ENCODE measurements at regions not wholly inside any gene's neighbourhood (a gene's known extent, or its start where the extent isn't known, plus 50 kb on each side); places are given as distances from the start of the nearest gene placed in this dataset.

DNA sequence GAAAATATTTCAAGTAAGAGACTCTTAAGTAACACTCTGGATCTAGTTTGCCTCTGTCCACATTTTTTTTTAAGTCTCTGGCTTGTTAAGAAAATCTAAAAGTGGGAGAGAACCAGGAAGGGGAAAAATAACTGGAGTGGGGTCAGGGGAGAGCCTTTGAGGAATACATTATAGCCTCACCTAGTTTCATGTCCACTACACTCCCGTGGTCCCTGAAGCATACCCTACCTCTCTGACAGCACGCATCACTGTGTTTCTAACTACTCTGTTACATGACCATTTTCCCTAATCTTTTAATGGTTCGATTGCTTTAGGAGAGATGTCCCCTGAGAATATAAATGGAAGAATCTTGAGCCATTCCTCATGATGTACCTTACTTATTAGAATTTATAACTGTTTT lies 318.3 kb downstream of the TMEM167A start:
- Histone ChIP-seq H3K27ac (ENCODE audit: low read depth, low read length) (no peak overlapping the region), H3K36me3 (ENCODE audit: control insufficient read depth in 2 of 3, insufficient read depth in 3 of 3, low read length in 3 of 3) (no peaks in the 10 kb centered on the region), H3K4me3 (ENCODE audit: low read length) (no peak overlapping the region), H3K4me1 (ENCODE audit: control insufficient read depth in 2 of 2, insufficient read depth in 2 of 2, low read length in 2 of 2) (no peaks in the 10 kb centered on the region), H3K9me3 (ENCODE audit: control insufficient read depth in 2 of 3, low read length in 3 of 3) (no peaks in the 10 kb centered on the region), H3K27me3 (ENCODE audit: control insufficient read depth in 2 of 2, insufficient read depth in 2 of 2, low read length in 2 of 2) (no peaks in the 10 kb centered on the region)
- no peak overlapping the region for H3K27ac Mint-ChIP-seq
- H3K27me3 Mint-ChIP-seq, result peaks cover 0 to 12% (median 0%) of the 10 kb centered on the region in 5 donors
- no peaks in the 10 kb centered on the region for H3K4me1 Mint-ChIP-seq
- H3K9me3 Mint-ChIP-seq, result no peaks in the 10 kb centered on the region
- no peak overlapping the region for H3K4me3 Mint-ChIP-seq
- CTCF ChIA-PET, result no interaction called here
- POLR2A ChIA-PET, result no interaction called here
- H3K36me3 Mint-ChIP-seq, result no peaks in the 10 kb centered on the region
- intact Hi-C loops (cut with micrococcal nuclease), result no loop called here
- DNase-seq (no peak), ATAC-seq (no peak)

GRCh38 chr5:82754759-82755158 lies 322.4 kb downstream of the TMEM167A start:
- POLR2A ChIA-PET, result no interaction called here
- Histone ChIP-seq H3K4me1 (ENCODE audit: control insufficient read depth in 2 of 2, insufficient read depth in 2 of 2, low read length in 2 of 2) (no peaks in the 10 kb centered on the region), H3K36me3 (ENCODE audit: control insufficient read depth in 2 of 3, insufficient read depth in 3 of 3, low read length in 3 of 3) (no peaks in the 10 kb centered on the region), H3K27ac (ENCODE audit: low read depth, low read length) (no peak overlapping the region), H3K4me3 (ENCODE audit: low read length) (no peak overlapping the region), H3K9me3 (ENCODE audit: control insufficient read depth in 2 of 3, low read length in 3 of 3) (no peaks in the 10 kb centered on the region), H3K27me3 (ENCODE audit: control insufficient read depth in 2 of 2, insufficient read depth in 2 of 2, low read length in 2 of 2) (no peaks in the 10 kb centered on the region)
- peaks cover 0 to 6% (median 0%) of the 10 kb centered on the region in 5 donors for H3K36me3 Mint-ChIP-seq
- intact Hi-C loops (cut with micrococcal nuclease), result no loop called here
- H3K4me1 Mint-ChIP-seq, result no peaks in the 10 kb centered on the region
- no peak overlapping the region for H3K27ac Mint-ChIP-seq
- no peak for ATAC-seq
- no peak overlapping the region for H3K4me3 Mint-ChIP-seq
- H3K9me3 Mint-ChIP-seq, result peaks cover 0 to 7% (median 1%) of the 10 kb centered on the region in 11 donors
- peaks cover 0 to 10% (median 0%) of the 10 kb centered on the region in 5 donors for H3K27me3 Mint-ChIP-seq
- CTCF ChIA-PET, result no interaction called here
- DNase-seq, result no peak

DNA sequence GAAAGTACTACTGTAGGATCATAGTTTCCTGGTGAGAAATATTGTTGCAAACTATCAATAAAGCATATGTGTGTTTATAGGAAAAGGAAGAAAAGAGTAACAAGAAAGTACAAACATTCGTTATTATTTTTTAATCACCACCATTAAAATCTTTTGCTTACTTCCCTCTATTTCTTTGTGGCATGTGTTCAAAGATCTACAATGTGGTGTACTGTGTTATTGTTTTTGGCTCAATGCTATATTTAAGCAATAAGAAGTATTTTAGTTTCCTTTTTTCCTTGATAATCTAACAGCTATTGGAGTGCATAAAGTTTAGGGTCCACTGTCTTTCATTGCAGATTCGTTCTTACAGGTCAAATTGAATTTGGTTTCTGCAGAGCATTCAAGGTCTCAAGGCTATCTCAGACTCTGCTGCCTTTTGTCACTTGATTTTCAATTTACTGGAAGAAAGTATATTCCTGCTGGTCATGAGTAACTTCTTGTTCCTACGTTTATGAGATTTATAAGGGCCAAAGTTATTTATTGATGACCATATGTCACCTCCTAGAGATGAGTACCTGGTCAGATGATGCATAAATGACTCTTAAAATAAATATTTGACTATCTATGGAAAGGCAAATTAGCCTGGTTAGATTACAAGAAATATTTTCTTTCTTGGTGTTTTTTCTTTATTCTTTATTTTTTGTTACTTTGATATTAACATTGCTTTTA lies 323.0 kb downstream of the TMEM167A start:
- Histone ChIP-seq H3K27ac (ENCODE audit: low read depth, low read length) (no peak overlapping the region), H3K36me3 (ENCODE audit: control insufficient read depth in 2 of 3, insufficient read depth in 3 of 3, low read length in 3 of 3) (no peaks in the 10 kb centered on the region), H3K4me3 (ENCODE audit: low read length) (no peak overlapping the region), H3K27me3 (ENCODE audit: control insufficient read depth in 2 of 2, insufficient read depth in 2 of 2, low read length in 2 of 2) (no peaks in the 10 kb centered on the region), H3K9me3 (ENCODE audit: control insufficient read depth in 2 of 3, low read length in 3 of 3) (no peaks in the 10 kb centered on the region), H3K4me1 (ENCODE audit: control insufficient read depth in 2 of 2, insufficient read depth in 2 of 2, low read length in 2 of 2) (peaks cover 0 to under 1% of the 10 kb centered on the region in 2 donors)
- Mint-ChIP-seq H3K36me3 (peaks cover 0 to 6% (median 0%) of the 10 kb centered on the region in 5 donors), H3K4me3 (no peak overlapping the region), H3K4me1 (peaks cover under 1 to 5% (median 4%) of the 10 kb centered on the region in 7 donors), H3K27ac (no peak overlapping the region), H3K9me3 (peaks cover 0 to 7% (median 1%) of the 10 kb centered on the region in 11 donors), H3K27me3 (peaks cover 0 to 10% (median 0%) of the 10 kb centered on the region in 5 donors)
- ChIA-PET POLR2A (no interaction called here), CTCF (no interaction called here)
- intact Hi-C loops (cut with micrococcal nuclease), result no loop called here
- ATAC-seq (no peak), DNase-seq (no peak)

- no peak overlapping the region for H3K4me3 ChIP-seq (ENCODE audit: low read length)
- peaks cover 0 to 9% of the 10 kb centered on the region in 2 donors for H3K4me1 ChIP-seq (ENCODE audit: control insufficient read depth in 2 of 2, insufficient read depth in 2 of 2, low read length in 2 of 2)
- CTCF ChIA-PET, result no interaction called here
- Mint-ChIP-seq H3K4me3 (no peak overlapping the region), H3K27me3 (peaks cover 0 to 7% (median 0%) of the 10 kb centered on the region in 5 donors), H3K4me1 (peaks cover 9 to 13% (median 12%) of the 10 kb centered on the region in 7 donors), H3K27ac (no peak overlapping the region), H3K36me3 (peaks cover 0 to 6% (median 0%) of the 10 kb centered on the region in 5 donors), H3K9me3 (peaks cover 0 to 7% (median 1%) of the 10 kb centered on the region in 11 donors)
- intact Hi-C loops (cut with micrococcal nuclease), result no loop called here
- POLR2A ChIA-PET, result no interaction called here
- ATAC-seq, result no peak
- H3K27me3 ChIP-seq (ENCODE audit: control insufficient read depth in 2 of 2, insufficient read depth in 2 of 2, low read length in 2 of 2), result no peaks in the 10 kb centered on the region
- H3K36me3 ChIP-seq (ENCODE audit: control insufficient read depth in 2 of 3, insufficient read depth in 3 of 3, low read length in 3 of 3), result no peaks in the 10 kb centered on the region
- DNase-seq, result no peak
- no peak overlapping the region for H3K27ac ChIP-seq (ENCODE audit: low read depth, low read length)
- no peaks in the 10 kb centered on the region for H3K9me3 ChIP-seq (ENCODE audit: control insufficient read depth in 2 of 3, low read length in 3 of 3)
Observed at GRCh38 chr5:82753374-82753773, 323.8 kb downstream of the TMEM167A start.

- no peak for ATAC-seq
- H3K36me3 ChIP-seq (ENCODE audit: control insufficient read depth in 2 of 3, insufficient read depth in 3 of 3, low read length in 3 of 3), result no peaks in the 10 kb centered on the region
- DNase-seq, result no peak
- Mint-ChIP-seq H3K27ac (peak overlapping the region in 2 of 9 donors; percentile 3 to 36), H3K27me3 (peaks cover 0 to 4% (median 3%) of the 10 kb centered on the region in 5 donors), H3K9me3 (peaks cover 0 to 7% (median 1%) of the 10 kb centered on the region in 11 donors), H3K36me3 (peaks cover 0 to 6% (median 0%) of the 10 kb centered on the region in 5 donors), H3K4me1 (peaks cover 15 to 22% (median 21%) of the 10 kb centered on the region in 7 donors), H3K4me3 (peak overlapping the region in 3 of 10 donors; percentile 8 to 34 (median 12))
- H3K27ac ChIP-seq (ENCODE audit: low read depth, low read length), result no peak overlapping the region
- CTCF ChIA-PET, result no interaction called here
- no peaks in the 10 kb centered on the region for H3K9me3 ChIP-seq (ENCODE audit: control insufficient read depth in 2 of 3, low read length in 3 of 3)
- intact Hi-C loops (cut with micrococcal nuclease), result no loop called here
- no peak overlapping the region for H3K4me3 ChIP-seq (ENCODE audit: low read length)
- POLR2A ChIA-PET, result no interaction called here
- no peaks in the 10 kb centered on the region for H3K27me3 ChIP-seq (ENCODE audit: control insufficient read depth in 2 of 2, insufficient read depth in 2 of 2, low read length in 2 of 2)
- H3K4me1 ChIP-seq (ENCODE audit: control insufficient read depth in 2 of 2, insufficient read depth in 2 of 2, low read length in 2 of 2), result peaks cover 0 to 17% of the 10 kb centered on the region in 2 donors
Observed at GRCh38 chr5:82749461-82749820, 327.8 kb downstream of the TMEM167A start.

DNA sequence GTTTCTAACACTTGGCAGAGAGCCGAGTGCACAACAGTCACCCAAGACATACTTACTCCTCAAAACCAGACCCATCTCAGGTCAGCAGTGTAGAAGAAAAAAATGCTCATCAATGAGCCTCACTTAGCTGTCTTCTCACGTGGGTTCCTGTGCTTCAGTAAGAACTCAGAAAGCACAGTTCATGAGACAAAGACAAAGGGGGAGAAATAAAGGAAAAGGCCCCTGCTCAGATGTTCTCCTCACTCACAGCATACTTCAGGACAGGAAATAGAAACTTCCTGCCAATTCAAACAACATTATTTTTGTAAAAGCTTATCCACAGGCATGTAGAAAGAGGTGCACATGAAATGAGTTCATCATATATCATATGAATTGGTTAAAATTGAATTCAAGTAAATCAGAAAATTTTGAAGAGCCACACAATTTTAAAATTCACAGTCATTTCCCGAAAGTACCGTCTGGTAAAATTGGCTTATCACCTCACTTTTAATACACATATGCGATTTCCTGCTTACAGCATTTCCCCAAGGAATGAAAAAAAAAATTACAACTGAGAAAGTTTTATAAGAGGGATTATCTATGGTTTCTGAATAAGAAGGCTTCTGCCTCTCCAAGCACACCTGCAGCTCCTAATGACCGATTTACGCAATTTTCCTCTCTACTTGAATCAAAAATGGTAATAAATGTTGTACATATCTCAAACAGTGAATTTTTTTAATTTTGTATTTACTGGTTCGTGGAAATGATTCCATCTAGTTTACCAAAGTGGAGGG lies 328.3 kb downstream of the TMEM167A start:
- Histone ChIP-seq H3K9me3 (ENCODE audit: control insufficient read depth in 2 of 3, low read length in 3 of 3) (no peaks in the 10 kb centered on the region), H3K36me3 (ENCODE audit: control insufficient read depth in 2 of 3, insufficient read depth in 3 of 3, low read length in 3 of 3) (no peaks in the 10 kb centered on the region), H3K4me3 (ENCODE audit: low read length) (no peak overlapping the region), H3K27me3 (ENCODE audit: control insufficient read depth in 2 of 2, insufficient read depth in 2 of 2, low read length in 2 of 2) (no peaks in the 10 kb centered on the region), H3K27ac (ENCODE audit: low read depth, low read length) (no peak overlapping the region), H3K4me1 (ENCODE audit: control insufficient read depth in 2 of 2, insufficient read depth in 2 of 2, low read length in 2 of 2) (peaks cover 0 to 17% of the 10 kb centered on the region in 2 donors)
- intact Hi-C loops (cut with micrococcal nuclease), result no loop called here
- peaks cover 0 to 4% (median 2%) of the 10 kb centered on the region in 5 donors for H3K27me3 Mint-ChIP-seq
- CTCF ChIA-PET, result no interaction called here
- H3K9me3 Mint-ChIP-seq, result peaks cover 0 to 7% (median 1%) of the 10 kb centered on the region in 11 donors
- peak overlapping the region in 7 of 9 donors; percentile 3 to 84 (median 49) for H3K27ac Mint-ChIP-seq
- H3K4me3 Mint-ChIP-seq, result peak overlapping the region in 8 of 10 donors; percentile 1 to 34 (median 10)
- peaks cover 0 to 6% (median 0%) of the 10 kb centered on the region in 5 donors for H3K36me3 Mint-ChIP-seq
- DNase-seq (peak in 3 of 9 donors; percentile 2 to 4 (median 3)), ATAC-seq (no peak)
- POLR2A ChIA-PET, result no interaction called here
- H3K4me1 Mint-ChIP-seq, result peaks cover 15 to 22% (median 21%) of the 10 kb centered on the region in 7 donors
